Stimulated activated CD4-positive, alpha-beta T cell treated with anti-CD3 and anti-CD28 coated beads, Interleukin-4, amount 100 ng/mL, for 4 hours (primary cell): ENCODE measurements at regions not wholly inside any gene's neighbourhood (a gene's known extent, or its start where the extent isn't known, plus 50 kb on each side); places are given as distances from the start of the nearest gene placed in this dataset.
"Not testable (repeated sequence)": the region's sequence is repeated elsewhere in the genome, so short reads cannot be mapped to it uniquely, and the experiment has no call there.

ENCODE experiments used
- DNase-seq, 2 experiments: peaks; one replicate each; pipeline ENCODE4 v3.0.0-alpha.2; 2020

DNA sequence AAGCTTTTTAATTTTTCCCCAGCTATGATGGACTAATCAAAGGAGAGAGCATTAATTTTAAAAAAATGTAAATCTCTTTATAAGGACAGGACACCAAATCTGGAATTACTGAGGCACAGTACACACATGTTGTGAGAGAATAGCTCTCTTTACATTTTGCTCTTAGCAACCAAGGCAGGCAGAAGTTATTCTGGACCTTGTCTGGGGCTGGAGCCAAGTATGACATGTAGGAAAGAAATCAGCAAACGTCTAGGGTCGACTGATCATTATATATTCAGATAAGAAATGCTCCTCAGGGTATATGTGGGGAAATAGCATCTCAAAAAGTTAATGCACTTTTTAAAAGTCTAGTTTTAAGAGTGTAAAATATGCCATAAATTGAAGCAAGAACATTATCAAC lies 1330.0 kb upstream of the CELF4 start:
- no peak for DNase-seq

DNA sequence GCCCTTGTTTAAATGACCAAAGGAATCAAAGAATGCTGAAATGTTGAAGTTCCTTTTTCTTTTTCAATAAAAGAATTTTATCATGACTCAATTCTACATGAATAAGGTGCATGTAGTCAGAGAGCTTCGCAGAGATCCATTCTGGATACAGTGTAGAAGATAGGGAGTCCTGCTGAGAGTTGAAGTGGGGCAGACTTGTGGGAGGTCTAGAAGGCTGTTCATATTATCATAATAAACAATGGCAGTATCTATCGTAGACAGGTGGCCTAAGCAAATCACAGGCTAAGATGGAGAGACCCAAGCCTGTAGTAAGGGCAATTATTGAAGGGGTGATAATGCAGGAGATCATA lies 1322.0 kb upstream of the CELF4 start:
- no peak for DNase-seq

DNA sequence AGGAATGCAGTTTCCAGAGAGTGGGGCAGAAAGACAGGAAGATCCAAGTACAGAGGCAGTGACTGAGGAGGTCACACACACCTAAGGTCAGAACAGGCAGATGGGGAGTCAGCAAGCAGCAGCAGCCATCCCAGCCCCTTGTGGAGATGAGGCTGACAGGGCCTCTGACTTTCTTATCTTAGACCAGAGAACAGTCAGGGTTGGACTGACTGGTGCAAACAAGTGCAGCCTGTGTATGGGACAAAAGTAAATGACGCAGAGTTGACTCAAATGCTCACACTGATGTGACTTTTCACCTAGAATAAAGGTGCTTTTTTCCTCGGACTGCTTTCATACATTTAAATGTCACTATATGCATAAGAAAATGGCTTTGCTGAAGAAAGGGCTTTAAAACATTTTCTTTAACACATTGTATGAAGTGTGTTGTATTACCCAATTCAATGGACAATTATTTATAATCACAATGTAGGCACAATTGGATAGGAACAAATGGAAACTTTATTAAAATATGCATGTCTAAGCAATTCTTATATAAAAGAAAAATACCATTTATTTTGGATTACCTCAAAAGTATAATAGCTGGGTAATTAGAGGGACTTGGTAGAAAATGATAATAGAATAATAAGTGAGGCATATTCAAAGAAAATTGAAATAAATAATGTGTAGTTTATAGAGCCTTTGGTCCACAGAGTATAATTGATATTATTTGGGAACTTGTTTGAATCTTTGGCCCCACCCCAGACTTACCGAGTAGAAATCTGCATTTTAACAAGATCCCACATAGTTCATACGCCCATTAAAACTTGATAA lies 1321.5 kb upstream of the CELF4 start:
- DNase-seq = no peak

GRCh38 chr18:38886235-38886634 lies 1320.6 kb upstream of the CELF4 start:
- DNase-seq = no peak

DNA sequence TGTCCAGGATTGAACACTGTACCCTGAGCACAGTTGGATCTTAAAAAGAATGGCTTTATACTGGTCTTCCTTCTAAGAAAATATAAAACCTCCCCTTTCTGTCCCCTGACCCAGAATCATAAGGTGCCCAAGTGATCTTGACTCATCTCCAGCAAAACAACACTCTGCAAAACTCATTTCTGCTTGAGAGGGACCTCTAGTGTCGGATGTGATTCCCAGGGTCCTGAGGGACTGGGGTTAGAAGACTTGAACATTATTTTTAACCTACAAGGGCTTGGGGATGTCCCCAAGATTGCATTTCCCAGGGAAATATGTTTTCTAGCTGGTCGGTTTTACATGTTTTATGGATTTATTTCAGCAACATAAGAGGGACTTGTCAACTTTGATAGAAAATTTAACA lies 1318.5 kb upstream of the CELF4 start:
- DNase-seq = no peak

GRCh38 chr18:38883111-38883510 lies 1317.5 kb upstream of the CELF4 start:
- no peak for DNase-seq

GRCh38 chr18:38879871-38880270 lies 1314.3 kb upstream of the CELF4 start:
- DNase-seq = no peak

DNA sequence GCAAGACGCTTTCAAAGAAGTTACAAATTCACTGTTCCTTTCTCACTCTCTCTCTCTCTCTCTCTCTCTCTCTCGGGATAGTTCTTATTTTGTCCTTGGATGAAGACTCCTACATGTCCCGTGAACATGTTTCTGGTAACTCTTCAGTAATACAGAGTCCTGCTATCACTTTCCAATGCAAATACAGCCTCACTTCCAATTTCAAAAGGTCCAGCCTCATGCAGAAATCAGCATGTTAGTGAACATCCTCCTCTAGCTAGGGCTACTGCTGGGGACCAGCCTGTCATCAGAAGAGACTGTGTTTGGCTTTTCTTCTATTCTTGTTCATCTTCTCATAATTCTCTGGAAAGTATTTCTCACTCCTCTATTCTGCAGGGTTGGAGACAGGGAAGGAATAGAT lies 1306.7 kb upstream of the CELF4 start:
- DNase-seq = no peak

DNA sequence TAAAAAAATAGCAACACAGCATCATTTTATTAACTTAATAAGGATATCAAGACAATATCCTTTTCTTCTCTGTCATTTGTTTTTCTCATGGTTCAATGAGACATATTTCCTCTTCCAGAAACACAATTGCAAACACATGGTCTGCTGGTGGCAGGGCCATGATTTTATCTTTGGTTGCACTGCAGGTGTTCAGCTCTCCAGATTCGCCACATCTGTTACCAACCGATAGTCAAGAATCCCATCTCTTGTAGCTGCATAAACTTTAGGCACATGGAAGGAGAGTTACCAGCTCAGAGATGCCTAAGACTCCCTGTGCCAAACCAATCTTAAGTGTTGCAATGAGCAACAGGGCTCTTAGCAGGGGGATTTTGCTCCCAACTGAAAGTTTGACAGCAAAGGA lies 1303.2 kb upstream of the CELF4 start:
- DNase-seq = no peak

- no peak for DNase-seq
Measured at GRCh38 chr18:38867680-38868079, 1302.1 kb upstream of the CELF4 start.

DNA sequence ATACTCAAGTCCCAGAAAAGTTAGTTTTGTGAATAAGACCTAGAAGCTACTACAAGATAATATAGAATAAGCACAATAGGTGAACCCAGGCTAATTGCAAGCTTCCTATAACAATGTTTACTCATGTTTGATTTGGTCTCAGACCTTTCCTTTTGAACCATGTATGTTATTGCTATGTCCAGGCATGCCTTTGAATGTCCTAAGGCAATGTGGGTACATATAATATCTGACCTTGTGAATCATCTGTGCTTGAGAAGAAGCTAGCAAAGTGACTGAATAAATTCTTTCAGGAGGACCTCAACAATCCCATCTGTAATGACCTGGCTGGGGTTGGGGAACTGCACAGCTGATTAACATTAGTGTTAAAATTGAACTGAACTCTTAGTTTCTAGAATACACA lies 1285.9 kb upstream of the CELF4 start:
- DNase-seq = no peak

- no peak for DNase-seq
Measured at GRCh38 chr18:38847326-38847725, 1281.7 kb upstream of the CELF4 start.

- no peak for DNase-seq
Measured at GRCh38 chr18:38843291-38843690, 1277.7 kb upstream of the CELF4 start.

GRCh38 chr18:38826247-38826646 lies 1260.6 kb upstream of the CELF4 start:
- DNase-seq = no peak

DNA sequence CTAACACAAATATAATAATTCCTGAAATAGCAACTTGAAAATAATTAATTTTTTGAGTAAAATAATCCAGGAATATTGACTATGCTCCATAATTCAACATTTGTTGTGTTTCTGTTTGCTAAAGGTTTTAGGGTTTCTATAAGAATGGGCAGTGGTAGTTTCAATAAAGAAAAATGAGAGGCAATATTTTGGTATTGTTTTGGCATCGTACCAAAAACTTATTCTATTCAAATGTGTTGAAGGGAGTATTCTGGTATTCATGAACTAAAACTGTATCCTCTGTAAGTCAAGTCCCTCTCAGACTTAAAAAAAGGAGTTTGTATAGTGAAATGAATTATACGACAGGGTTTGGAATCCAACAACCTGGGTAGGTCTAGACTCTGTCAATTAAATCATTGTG lies 1245.6 kb upstream of the CELF4 start:
- no peak for DNase-seq

DNA sequence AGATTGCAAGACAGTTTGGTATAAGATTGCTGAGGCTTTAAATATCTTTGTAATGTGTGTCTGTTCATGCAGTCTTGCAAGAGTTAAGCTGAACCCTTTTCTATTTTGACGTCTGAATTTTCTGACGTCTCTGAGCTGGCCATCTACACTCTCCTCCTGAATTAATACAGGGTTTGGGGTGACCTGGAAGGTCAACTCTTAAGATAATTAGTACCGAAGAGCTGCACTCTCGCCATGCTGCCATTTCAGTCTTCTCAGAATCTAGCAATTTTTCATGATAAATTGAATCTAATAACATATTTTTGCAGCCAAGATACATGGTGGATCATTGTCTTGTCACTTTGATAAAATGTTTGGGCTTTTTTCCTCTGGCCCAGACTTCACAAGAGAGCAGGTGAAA lies 1245.2 kb upstream of the CELF4 start:
- DNase-seq = no peak

DNA sequence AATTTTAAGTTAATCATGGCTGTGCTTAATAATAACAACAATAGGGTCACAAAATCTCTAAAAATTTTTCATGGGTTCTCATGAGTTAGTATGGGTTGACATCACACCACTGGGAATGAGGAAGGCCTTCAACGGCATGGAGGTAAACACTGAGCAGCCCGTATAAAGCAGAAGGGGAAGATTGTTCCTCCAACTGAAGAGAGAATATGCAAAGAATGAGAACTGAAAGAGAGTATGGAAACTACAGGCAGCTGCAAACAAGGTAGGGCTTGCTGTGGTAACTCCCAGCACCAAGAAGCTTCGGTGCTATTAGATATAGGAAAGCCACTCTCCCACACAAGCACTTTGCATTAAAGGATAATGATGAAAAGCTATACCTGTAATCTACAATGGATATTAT lies 1242.3 kb upstream of the CELF4 start:
- DNase-seq = no peak

DNA sequence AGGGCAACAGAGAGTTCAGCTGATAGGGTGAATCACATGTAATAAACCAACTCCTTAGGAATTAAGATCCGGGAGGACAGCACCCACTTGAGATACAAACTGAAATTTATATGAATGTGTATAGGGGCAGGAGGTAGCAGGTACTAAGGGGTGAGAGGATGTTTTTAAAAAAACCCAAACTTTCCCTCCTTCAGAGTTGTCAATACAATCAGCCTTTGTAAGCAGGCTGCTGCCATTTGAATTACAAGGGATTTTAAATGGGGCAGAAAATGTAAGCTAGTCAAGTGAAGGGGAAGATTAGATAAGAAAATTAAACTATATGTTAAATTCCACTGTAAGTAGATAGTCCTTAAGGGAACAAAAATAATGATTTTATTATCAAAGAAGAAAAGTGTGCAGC lies 1239.7 kb upstream of the CELF4 start:
- no peak for DNase-seq

GRCh38 chr18:38801640-38802039 lies 1236.0 kb upstream of the CELF4 start:
- DNase-seq = no peak

DNA sequence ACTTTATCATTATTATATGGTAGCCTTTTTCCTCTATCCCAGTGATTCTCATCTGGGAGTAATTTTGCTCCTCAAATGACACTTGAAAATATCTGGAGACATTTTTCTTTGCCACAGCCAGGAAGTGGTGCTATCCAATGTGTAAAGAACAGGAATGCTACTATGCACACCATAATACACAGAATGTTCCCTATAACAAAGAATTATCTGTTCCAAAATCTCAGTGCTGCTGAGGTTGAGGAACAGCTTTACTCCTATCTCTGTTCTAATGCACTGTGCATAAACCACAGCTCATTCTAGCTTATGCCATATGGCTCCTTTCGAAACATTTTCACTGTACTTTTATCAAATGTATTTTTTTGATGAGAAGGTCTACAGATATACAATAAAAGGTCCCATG lies 1231.2 kb upstream of the CELF4 start:
- DNase-seq = no peak

DNA sequence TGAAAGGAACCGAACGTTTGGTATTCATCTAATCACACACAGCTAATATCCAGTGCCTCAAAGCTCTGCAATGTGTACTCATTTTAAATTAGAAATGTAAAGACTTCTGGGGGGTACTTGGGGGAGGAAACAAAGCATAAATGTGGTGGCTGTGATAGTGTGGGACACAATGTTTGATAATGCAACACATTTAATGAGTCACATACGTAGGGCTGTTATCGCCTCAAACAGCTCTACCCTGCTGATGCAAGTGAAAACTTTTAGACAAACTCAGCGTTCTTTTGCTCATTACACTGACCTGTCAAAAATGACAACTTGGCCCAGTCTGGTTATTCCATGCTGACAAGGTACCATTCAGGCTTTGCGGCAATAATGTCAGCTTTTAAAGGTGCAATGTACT lies 1227.1 kb upstream of the CELF4 start:
- no peak for DNase-seq

DNA sequence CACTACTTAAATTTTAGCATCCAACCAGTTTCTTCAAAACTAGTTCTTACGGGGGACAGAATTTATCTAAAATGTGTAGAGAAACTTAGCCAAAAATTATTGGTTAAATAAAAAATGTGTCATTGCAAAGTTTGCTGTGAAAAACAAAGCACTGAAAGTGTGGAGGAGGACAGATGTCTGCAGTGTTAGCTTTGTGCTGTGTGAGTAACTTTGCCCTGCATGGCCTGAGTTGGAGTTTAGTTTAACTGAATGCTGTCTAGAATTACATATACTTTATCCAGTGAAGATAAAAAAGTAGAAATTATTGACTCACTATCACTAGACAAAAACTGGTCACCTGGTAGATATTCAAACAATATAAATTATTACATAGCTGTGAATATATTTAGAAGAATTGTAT lies 1225.2 kb upstream of the CELF4 start:
- no peak for DNase-seq

DNA sequence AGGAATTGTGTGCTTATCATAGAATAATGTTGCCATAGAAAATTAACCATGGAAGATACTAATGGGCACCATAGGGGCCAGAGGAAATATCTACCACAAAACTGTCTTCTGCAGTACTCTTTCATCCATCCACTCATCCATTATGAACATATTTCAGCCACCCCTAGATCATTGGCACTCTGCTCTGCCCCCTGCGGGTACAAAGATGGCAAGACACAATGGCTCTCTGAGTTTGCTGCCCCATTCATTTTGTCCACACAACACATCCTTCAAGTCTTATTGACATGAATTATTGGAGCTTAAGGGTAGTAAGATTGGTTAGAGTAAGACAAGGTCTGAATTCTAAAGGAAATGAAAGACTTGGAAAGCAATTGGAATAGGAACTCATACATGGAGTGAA lies 1224.7 kb upstream of the CELF4 start:
- no peak for DNase-seq

- DNase-seq = no peak
Measured at GRCh38 chr18:38789141-38789540, 1223.5 kb upstream of the CELF4 start.

- DNase-seq = no peak
Measured at GRCh38 chr18:38786906-38787305, 1221.3 kb upstream of the CELF4 start.

DNA sequence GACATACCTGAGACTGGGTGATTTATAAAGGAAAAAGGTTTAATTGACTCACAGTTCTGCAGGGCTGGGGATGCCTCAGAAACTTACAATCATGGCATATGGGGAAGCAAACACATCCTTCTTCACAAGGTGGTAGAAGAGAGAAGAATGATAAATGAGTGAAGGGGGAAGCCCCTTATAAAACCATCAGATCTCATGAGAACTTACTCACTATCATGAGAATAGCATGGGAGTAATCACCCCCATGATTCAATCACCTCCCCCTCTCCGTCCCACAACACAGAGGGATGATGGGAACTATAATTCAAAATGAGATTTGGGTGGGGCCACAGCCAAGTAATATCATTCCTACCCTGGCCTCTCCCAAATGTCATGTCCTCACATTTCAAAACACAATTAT lies 1206.0 kb upstream of the CELF4 start:
- not testable (repeated sequence) for DNase-seq
